ENCODE measurements at regions not wholly inside any gene's neighbourhood (a gene's known extent, or its start where the extent isn't known, plus 50 kb on each side); places are given as distances from the start of the nearest gene placed in this dataset.

GRCh38 chr4:181606300-181606699 is 636.9 kb upstream of the TENM3 start:
- WGBS, 4 donors, result 50 to 66% (median 60%) methylated on average over 1 of the region's 1 CpG
- intact Hi-C loops (cut with DNase I), result no loop called here
- H3K4me1 ChIP-seq, result no peaks in the 10 kb centered on the region
- no peaks in the 10 kb centered on the region for H3K9me3 ChIP-seq
- H3K36me3 ChIP-seq, result no peaks in the 10 kb centered on the region
- no peak for DNase-seq
- H3K4me3 ChIP-seq, result no peak overlapping the region
- no peak for ATAC-seq
- no peak overlapping the region for H3K27ac ChIP-seq
- H3K27me3 ChIP-seq, result no peaks in the 10 kb centered on the region
- TF ChIP-seq CTCF (IDR thresholded peaks at IDR 0.05) (no peak), POLR2A (IDR thresholded peaks at IDR 0.05) (no peak)

- Histone ChIP-seq H3K36me3 (no peaks in the 10 kb centered on the region), H3K9me3 (no peaks in the 10 kb centered on the region), H3K27me3 (no peaks in the 10 kb centered on the region), H3K4me3 (no peak overlapping the region), H3K4me1 (no peaks in the 10 kb centered on the region), H3K27ac (no peak overlapping the region)
- DNase-seq (no peak), ATAC-seq (no peak)
- WGBS, 4 donors, result 38 to 48% (median 40%) methylated on average over 2 of the region's 2 CpGs
- TF ChIP-seq CTCF (IDR thresholded peaks at IDR 0.05) (no peak), POLR2A (IDR thresholded peaks at IDR 0.05) (no peak)
- intact Hi-C loops (cut with DNase I), result no loop called here
Observed at GRCh38 chr4:181608181-181608580, 635.0 kb upstream of the TENM3 start.

- Histone ChIP-seq H3K4me3 (no peak overlapping the region), H3K27ac (no peak overlapping the region), H3K27me3 (no peaks in the 10 kb centered on the region), H3K4me1 (no peaks in the 10 kb centered on the region), H3K36me3 (no peaks in the 10 kb centered on the region), H3K9me3 (no peaks in the 10 kb centered on the region)
- no peak for DNase-seq
- WGBS, 4 donors, result 79 to 83% (median 81%) methylated on average over 15 of the region's 15 CpGs
- intact Hi-C loops (cut with DNase I), result no loop called here
- TF ChIP-seq CTCF (IDR thresholded peaks at IDR 0.05), result no peak
- TF ChIP-seq POLR2A (IDR thresholded peaks at IDR 0.05), result no peak
- ATAC-seq, result no peak
Observed at GRCh38 chr4:181611033-181611711, 632.0 kb upstream of the TENM3 start.

GRCh38 chr4:181611946-181612600 is 631.1 kb upstream of the TENM3 start:
- intact Hi-C loops (cut with DNase I), result no loop called here
- WGBS, 4 donors, result 54 to 67% (median 60%) methylated on average over 8 of the region's 8 CpGs
- no peak for DNase-seq
- Histone ChIP-seq H3K27me3 (no peaks in the 10 kb centered on the region), H3K4me1 (no peaks in the 10 kb centered on the region), H3K27ac (no peak overlapping the region), H3K9me3 (no peaks in the 10 kb centered on the region), H3K4me3 (no peak overlapping the region), H3K36me3 (no peaks in the 10 kb centered on the region)
- TF ChIP-seq CTCF (IDR thresholded peaks at IDR 0.05) (no peak), POLR2A (IDR thresholded peaks at IDR 0.05) (no peak)
- no peak for ATAC-seq

Measured in heart left ventricle (tissue), 16 donors.